Testis (tissue), 2 donors: ENCODE measurements at regions not wholly inside any gene's neighbourhood (a gene's known extent, or its start where the extent isn't known, plus 50 kb on each side); places are given as distances from the start of the nearest gene placed in this dataset.

Experiments used
- POLR2A ChIP-seq: fragments of 450-650 bp; IDR thresholded peaks from one replicate; pipeline ENCODE4 v1.6.1; 2017; ENCODE audit warnings: antibody characterized with exemption, mild to moderate bottlenecking, moderate library complexity
- TF ChIP-seq, protein P1 (sequence below), 3 experiments: fragments of 450-650 bp in 2 of 3; fragments of 200-600 bp in 1 of 3; sonication (generic) in 1 of 3; IDR thresholded peaks; one replicate each; pipeline ENCODE4 v1.5.1; 2016 to 2019; ENCODE audit warnings: antibody characterized with exemption in 3 of 3, mild to moderate bottlenecking in 2 of 3, moderate library complexity in 1 of 3

DNA sequence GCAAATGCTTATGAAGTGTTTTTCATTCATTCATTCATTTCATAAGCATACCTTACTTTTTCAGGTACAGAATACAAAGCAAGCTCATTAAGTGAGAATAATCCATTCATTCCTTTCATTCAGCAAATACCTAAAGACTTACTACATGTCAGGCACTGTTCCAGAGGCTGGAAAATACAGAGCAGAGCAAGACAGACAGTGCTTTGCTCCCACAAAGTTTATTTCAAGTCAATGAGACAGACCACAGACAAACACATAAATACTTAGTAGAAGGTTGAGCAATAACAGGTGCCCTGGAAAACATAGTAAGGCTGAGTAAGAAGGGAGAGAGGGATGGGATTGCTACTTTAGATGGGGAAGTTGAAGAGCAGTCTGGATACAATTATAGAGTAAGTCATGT is 309.8 kb downstream of the C1D start:
- no peak for TF ChIP-seq POLR2A
- TF ChIP-seq, protein P1, sequence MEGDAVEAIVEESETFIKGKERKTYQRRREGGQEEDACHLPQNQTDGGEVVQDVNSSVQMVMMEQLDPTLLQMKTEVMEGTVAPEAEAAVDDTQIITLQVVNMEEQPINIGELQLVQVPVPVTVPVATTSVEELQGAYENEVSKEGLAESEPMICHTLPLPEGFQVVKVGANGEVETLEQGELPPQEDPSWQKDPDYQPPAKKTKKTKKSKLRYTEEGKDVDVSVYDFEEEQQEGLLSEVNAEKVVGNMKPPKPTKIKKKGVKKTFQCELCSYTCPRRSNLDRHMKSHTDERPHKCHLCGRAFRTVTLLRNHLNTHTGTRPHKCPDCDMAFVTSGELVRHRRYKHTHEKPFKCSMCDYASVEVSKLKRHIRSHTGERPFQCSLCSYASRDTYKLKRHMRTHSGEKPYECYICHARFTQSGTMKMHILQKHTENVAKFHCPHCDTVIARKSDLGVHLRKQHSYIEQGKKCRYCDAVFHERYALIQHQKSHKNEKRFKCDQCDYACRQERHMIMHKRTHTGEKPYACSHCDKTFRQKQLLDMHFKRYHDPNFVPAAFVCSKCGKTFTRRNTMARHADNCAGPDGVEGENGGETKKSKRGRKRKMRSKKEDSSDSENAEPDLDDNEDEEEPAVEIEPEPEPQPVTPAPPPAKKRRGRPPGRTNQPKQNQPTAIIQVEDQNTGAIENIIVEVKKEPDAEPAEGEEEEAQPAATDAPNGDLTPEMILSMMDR (IDR thresholded peaks at IDR 0.05), result no peak
